WTC11 (cell line): ENCODE measurements at regions not wholly inside any gene's neighbourhood (a gene's known extent, or its start where the extent isn't known, plus 50 kb on each side); places are given as distances from the start of the nearest gene placed in this dataset.

ENCODE experiments used
- CBFB ChIP-seq: sonication (generic); formaldehyde crosslinking; IDR thresholded peaks from 2 replicates; pipeline ENCODE4 v1.8.1; 2022; ENCODE audit warnings: mild to moderate bottlenecking, low read depth, missing genetic modification reagents
- ERG ChIP-seq: fragments of 250-450 bp; sonication (Bioruptor Pico); IDR thresholded peaks from 2 replicates; pipeline ENCODE4 v1.8.0; 2021; ENCODE audit warnings: mild to moderate bottlenecking
- IRF2 ChIP-seq: sonication (generic); formaldehyde crosslinking; IDR thresholded peaks from 2 replicates; pipeline ENCODE4 v1.8.0; 2022; ENCODE audit warnings: low read depth, missing genetic modification reagents, borderline replicate concordance
- OVOL2 ChIP-seq: fragments of 250-450 bp; sonication (Bioruptor Pico); IDR thresholded peaks from 2 replicates; pipeline ENCODE4 v1.9.0; 2021; ENCODE audit warnings: mild to moderate bottlenecking, borderline replicate concordance
- SP1 ChIP-seq: sonication (generic); formaldehyde crosslinking; conservative IDR thresholded peaks from 2 replicates; pipeline ENCODE4 v1.8.1; 2022; ENCODE audit warnings: missing genetic modification reagents
- USF2 ChIP-seq: sonication (generic); formaldehyde crosslinking; IDR thresholded peaks from 2 replicates; pipeline ENCODE4 v1.8.1; 2023; ENCODE audit warnings: mild to moderate bottlenecking, missing genetic modification reagents, moderate library complexity
- ZBTB43 ChIP-seq: sonication (generic); formaldehyde crosslinking; IDR thresholded peaks from 2 replicates; pipeline ENCODE4 v1.8.1; 2023; ENCODE audit warnings: mild to moderate bottlenecking, missing genetic modification reagents
- TF ChIP-seq, protein P1 (sequence below): sonication (generic); formaldehyde crosslinking; IDR thresholded peaks from 2 replicates; pipeline ENCODE4 v1.8.1; 2022; ENCODE audit warnings: mild to moderate bottlenecking, missing genetic modification reagents, moderate library complexity, borderline replicate concordance
- TF ChIP-seq, protein P2 (sequence below): sonication (generic); formaldehyde crosslinking; IDR thresholded peaks from 2 replicates; pipeline ENCODE4 v1.8.0; 2022; ENCODE audit warnings: mild to moderate bottlenecking, missing genetic modification reagents
- TF ChIP-seq, protein P3 (sequence below): sonication (generic); formaldehyde crosslinking; IDR thresholded peaks from 2 replicates; pipeline ENCODE4 v1.8.1; 2022; ENCODE audit warnings: low read depth, mild to moderate bottlenecking, moderate library complexity, missing genetic modification reagents, borderline replicate concordance

GRCh38 chr12:40156021-40156764, 50.3 kb upstream of the SLC2A13 start (continued):
- TF ChIP-seq, protein P1, sequence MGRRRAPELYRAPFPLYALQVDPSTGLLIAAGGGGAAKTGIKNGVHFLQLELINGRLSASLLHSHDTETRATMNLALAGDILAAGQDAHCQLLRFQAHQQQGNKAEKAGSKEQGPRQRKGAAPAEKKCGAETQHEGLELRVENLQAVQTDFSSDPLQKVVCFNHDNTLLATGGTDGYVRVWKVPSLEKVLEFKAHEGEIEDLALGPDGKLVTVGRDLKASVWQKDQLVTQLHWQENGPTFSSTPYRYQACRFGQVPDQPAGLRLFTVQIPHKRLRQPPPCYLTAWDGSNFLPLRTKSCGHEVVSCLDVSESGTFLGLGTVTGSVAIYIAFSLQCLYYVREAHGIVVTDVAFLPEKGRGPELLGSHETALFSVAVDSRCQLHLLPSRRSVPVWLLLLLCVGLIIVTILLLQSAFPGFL (CRISPR knock-in tag), result no peak
- TF ChIP-seq SP1 (no peak), CBFB (no peak), USF2 (CRISPR knock-in tag) (no peak), OVOL2 (CRISPR knock-in tag) (no peak), ERG (no peak), IRF2 (CRISPR knock-in tag) (no peak), ZBTB43 (CRISPR knock-in tag) (no peak)
- TF ChIP-seq, protein P2, sequence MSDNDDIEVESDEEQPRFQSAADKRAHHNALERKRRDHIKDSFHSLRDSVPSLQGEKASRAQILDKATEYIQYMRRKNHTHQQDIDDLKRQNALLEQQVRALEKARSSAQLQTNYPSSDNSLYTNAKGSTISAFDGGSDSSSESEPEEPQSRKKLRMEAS (CRISPR knock-in tag), result no peak
- TF ChIP-seq, protein P3, sequence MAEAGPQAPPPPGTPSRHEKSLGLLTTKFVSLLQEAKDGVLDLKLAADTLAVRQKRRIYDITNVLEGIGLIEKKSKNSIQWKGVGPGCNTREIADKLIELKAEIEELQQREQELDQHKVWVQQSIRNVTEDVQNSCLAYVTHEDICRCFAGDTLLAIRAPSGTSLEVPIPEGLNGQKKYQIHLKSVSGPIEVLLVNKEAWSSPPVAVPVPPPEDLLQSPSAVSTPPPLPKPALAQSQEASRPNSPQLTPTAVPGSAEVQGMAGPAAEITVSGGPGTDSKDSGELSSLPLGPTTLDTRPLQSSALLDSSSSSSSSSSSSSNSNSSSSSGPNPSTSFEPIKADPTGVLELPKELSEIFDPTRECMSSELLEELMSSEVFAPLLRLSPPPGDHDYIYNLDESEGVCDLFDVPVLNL (CRISPR knock-in tag), result no peak
